ENCODE measurements at regions not wholly inside any gene's neighbourhood (a gene's known extent, or its start where the extent isn't known, plus 50 kb on each side); places are given as distances from the start of the nearest gene placed in this dataset.

DNA sequence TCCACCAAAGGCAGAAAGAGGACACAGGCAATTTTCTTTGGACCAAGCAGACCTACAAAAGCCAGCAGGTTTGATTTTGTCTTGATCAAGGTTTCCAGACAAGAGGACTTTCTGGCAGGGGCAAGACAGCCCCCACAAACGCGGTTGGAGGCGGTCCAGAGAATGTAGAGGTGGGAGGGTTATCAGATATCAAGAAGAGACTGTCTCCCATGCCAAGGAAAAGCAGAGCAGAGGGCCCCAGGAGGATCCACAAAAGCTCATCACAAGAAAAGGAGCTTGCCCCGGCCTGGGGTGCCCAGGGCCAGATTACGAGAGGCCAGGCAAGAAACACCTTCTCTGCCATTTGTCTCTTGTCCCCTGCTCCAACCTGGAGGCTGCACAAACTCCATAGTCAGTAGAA lies 538.9 kb downstream of the BNC2 start:
- TF ChIP-seq, protein P1, sequence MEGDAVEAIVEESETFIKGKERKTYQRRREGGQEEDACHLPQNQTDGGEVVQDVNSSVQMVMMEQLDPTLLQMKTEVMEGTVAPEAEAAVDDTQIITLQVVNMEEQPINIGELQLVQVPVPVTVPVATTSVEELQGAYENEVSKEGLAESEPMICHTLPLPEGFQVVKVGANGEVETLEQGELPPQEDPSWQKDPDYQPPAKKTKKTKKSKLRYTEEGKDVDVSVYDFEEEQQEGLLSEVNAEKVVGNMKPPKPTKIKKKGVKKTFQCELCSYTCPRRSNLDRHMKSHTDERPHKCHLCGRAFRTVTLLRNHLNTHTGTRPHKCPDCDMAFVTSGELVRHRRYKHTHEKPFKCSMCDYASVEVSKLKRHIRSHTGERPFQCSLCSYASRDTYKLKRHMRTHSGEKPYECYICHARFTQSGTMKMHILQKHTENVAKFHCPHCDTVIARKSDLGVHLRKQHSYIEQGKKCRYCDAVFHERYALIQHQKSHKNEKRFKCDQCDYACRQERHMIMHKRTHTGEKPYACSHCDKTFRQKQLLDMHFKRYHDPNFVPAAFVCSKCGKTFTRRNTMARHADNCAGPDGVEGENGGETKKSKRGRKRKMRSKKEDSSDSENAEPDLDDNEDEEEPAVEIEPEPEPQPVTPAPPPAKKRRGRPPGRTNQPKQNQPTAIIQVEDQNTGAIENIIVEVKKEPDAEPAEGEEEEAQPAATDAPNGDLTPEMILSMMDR (IDR thresholded peaks at IDR 0.05; ENCODE audit: low read depth, low read length) = no peak

GRCh38 chr9:16333691-16334090 lies 536.8 kb downstream of the BNC2 start:
- DNase-seq = no peak
- no peaks in the 10 kb centered on the region for H3K27me3 ChIP-seq
- no peaks in the 10 kb centered on the region; the same call in 1 of the 2 replicates for H3K9me3 ChIP-seq
- H3K36me3 ChIP-seq = no peaks in the 10 kb centered on the region
- no peaks in the 10 kb centered on the region for H3K4me1 ChIP-seq
- H3K4me3 ChIP-seq (ENCODE audit: low read depth, low read length) = no peak overlapping the region
- TF ChIP-seq, protein P1 (IDR thresholded peaks at IDR 0.05; ENCODE audit: low read depth, low read length) = no peak

More for the DNA sequence above, 538.9 kb downstream of the BNC2 start:
- Histone ChIP-seq H3K27me3 (no peaks in the 10 kb centered on the region), H3K4me3 (ENCODE audit: low read depth, low read length) (no peak overlapping the region), H3K36me3 (no peaks in the 10 kb centered on the region), H3K9me3 (no peaks in the 10 kb centered on the region; the same call in 1 of the 2 replicates), H3K4me1 (no peaks in the 10 kb centered on the region)
- no peak for DNase-seq

GRCh38 chr9:16335788-16336580 lies 534.5 kb downstream of the BNC2 start:
- Histone ChIP-seq H3K9me3 (no peaks in the 10 kb centered on the region), H3K27me3 (no peaks in the 10 kb centered on the region), H3K4me1 (no peaks in the 10 kb centered on the region), H3K4me3 (ENCODE audit: low read depth, low read length) (no peak overlapping the region), H3K36me3 (no peaks in the 10 kb centered on the region)
- TF ChIP-seq, protein P1 (IDR thresholded peaks at IDR 0.05; ENCODE audit: low read depth, low read length) = no peak
- no peak for DNase-seq

DNA sequence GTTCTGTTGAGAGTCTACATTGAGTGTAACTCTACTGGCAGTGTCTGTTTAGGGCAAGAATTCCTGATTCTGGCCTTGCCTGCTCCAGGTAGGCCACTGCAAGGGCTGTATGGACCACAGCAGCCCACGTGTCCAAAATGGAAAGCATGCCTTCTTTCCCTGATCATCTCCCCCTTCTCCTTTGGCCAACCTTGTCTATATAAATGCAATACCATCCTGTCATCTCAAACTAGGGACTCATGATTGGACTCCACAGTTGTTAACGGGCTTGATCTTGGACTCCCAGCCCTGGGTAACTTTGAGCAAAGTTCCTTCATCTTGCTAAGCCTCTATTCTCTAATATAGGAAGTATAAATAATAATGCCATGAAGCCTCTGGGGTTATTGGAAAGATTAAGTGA lies 533.6 kb downstream of the BNC2 start:
- Histone ChIP-seq H3K4me3 (ENCODE audit: low read depth, low read length) (no peak overlapping the region), H3K36me3 (no peaks in the 10 kb centered on the region), H3K4me1 (no peaks in the 10 kb centered on the region), H3K9me3 (no peaks in the 10 kb centered on the region), H3K27me3 (no peaks in the 10 kb centered on the region)
- no peak for DNase-seq
- TF ChIP-seq, protein P1 (IDR thresholded peaks at IDR 0.05; ENCODE audit: low read depth, low read length) = no peak

GRCh38 chr9:16337322-16338029 lies 533.0 kb downstream of the BNC2 start:
- H3K9me3 ChIP-seq = no peaks in the 10 kb centered on the region
- TF ChIP-seq, protein P1 (IDR thresholded peaks at IDR 0.05; ENCODE audit: low read depth, low read length) = no peak
- H3K27me3 ChIP-seq = no peaks in the 10 kb centered on the region
- H3K4me1 ChIP-seq = no peaks in the 10 kb centered on the region
- H3K36me3 ChIP-seq = no peaks in the 10 kb centered on the region
- no peak overlapping the region for H3K4me3 ChIP-seq (ENCODE audit: low read depth, low read length)
- no peak for DNase-seq

DNA sequence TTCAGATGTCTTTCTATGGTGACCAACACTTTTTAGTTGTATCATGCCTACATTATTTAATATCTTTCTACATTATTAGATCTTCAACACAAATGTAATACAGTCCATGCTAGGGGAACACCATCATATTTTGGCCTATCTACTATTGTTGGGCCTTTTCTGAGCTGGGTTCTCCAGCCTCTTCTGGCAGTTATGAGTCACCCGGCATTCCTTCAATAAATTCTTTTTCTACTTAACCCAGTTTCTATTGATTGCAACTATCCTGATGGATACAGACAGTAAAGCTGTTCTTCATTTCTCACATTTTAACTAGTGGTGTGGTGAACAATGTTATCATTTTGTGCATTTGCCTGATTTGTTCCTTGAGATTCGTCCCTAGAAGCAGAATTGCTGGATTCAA lies 529.3 kb downstream of the BNC2 start:
- Histone ChIP-seq H3K36me3 (no peaks in the 10 kb centered on the region), H3K9me3 (no peaks in the 10 kb centered on the region), H3K4me3 (ENCODE audit: low read depth, low read length) (no peak overlapping the region), H3K27me3 (no peaks in the 10 kb centered on the region), H3K4me1 (peaks cover 3% of the 10 kb centered on the region; the same call in 1 of the 2 replicates)
- no peak for DNase-seq
- TF ChIP-seq, protein P1 (IDR thresholded peaks at IDR 0.05; ENCODE audit: low read depth, low read length) = no peak

Data from BE2C (cell line).